Islet of Langerhans (tissue), 1 donor: ENCODE measurements at regions not wholly inside any gene's neighbourhood (a gene's known extent, or its start where the extent isn't known, plus 50 kb on each side); places are given as distances from the start of the nearest gene placed in this dataset.
"Not testable (repeated sequence)": the region's sequence is repeated elsewhere in the genome, so short reads cannot be mapped to it uniquely, and the experiment has no call there.

ENCODE experiments used
- FAIRE-seq: peaks from one replicate; lab custom pipeline; 2011; peaks lifted over from hg19 to GRCh38; lab: Jason Lieb, UNC

GRCh38 chr4:57324673-57325307, 214.6 kb upstream of the IGFBP7 start:
- FAIRE-seq = no peak

- FAIRE-seq = no peak
These were observed 210.7 kb upstream of the IGFBP7 start for GRCh38 chr4:57320849-57321248.

GRCh38 chr4:57320217-57320616, 210.0 kb upstream of the IGFBP7 start:
- no peak for FAIRE-seq

GRCh38 chr4:57318703-57319102, 208.5 kb upstream of the IGFBP7 start:
- FAIRE-seq = no peak

- no peak for FAIRE-seq
These were observed 204.5 kb upstream of the IGFBP7 start for GRCh38 chr4:57314636-57315035.

- no peak for FAIRE-seq
These were observed 202.1 kb upstream of the IGFBP7 start for GRCh38 chr4:57312296-57312695.

GRCh38 chr4:57309658-57310057, 199.5 kb upstream of the IGFBP7 start:
- FAIRE-seq = no peak

- FAIRE-seq = no peak
These were observed 198.1 kb upstream of the IGFBP7 start for GRCh38 chr4:57308301-57308700.

- no peak for FAIRE-seq
These were observed 195.7 kb upstream of the IGFBP7 start for GRCh38 chr4:57305836-57306235.

GRCh38 chr4:57303012-57303751, 193.0 kb upstream of the IGFBP7 start:
- no peak for FAIRE-seq

- not testable (repeated sequence) for FAIRE-seq
These were observed 190.1 kb upstream of the IGFBP7 start for GRCh38 chr4:57300300-57300699.

- FAIRE-seq = no peak
These were observed 181.7 kb upstream of the IGFBP7 start for GRCh38 chr4:57291911-57292310.

- no peak for FAIRE-seq
These were observed 177.8 kb upstream of the IGFBP7 start for GRCh38 chr4:57287687-57288604.

GRCh38 chr4:57282933-57283310, 172.7 kb upstream of the IGFBP7 start:
- FAIRE-seq = no peak

- FAIRE-seq = no peak
These were observed 170.3 kb upstream of the IGFBP7 start for GRCh38 chr4:57280481-57280880.

- FAIRE-seq = no peak
These were observed 168.6 kb upstream of the IGFBP7 start for GRCh38 chr4:57278780-57279179.

GRCh38 chr4:57274082-57274481, 163.9 kb upstream of the IGFBP7 start:
- no peak for FAIRE-seq

GRCh38 chr4:57270346-57270745, 160.2 kb upstream of the IGFBP7 start:
- FAIRE-seq = no peak

- no peak for FAIRE-seq
These were observed 155.8 kb upstream of the IGFBP7 start for GRCh38 chr4:57265831-57266582.

- no peak for FAIRE-seq
These were observed 144.6 kb upstream of the IGFBP7 start for GRCh38 chr4:57254754-57255153.

- FAIRE-seq = no peak
These were observed 138.9 kb upstream of the IGFBP7 start for GRCh38 chr4:57249083-57249482.

GRCh38 chr4:57243076-57243475, 132.9 kb upstream of the IGFBP7 start:
- FAIRE-seq = no peak
